ENCODE measurements at regions not wholly inside any gene's neighbourhood (a gene's known extent, or its start where the extent isn't known, plus 50 kb on each side); places are given as distances from the start of the nearest gene placed in this dataset.

DNA sequence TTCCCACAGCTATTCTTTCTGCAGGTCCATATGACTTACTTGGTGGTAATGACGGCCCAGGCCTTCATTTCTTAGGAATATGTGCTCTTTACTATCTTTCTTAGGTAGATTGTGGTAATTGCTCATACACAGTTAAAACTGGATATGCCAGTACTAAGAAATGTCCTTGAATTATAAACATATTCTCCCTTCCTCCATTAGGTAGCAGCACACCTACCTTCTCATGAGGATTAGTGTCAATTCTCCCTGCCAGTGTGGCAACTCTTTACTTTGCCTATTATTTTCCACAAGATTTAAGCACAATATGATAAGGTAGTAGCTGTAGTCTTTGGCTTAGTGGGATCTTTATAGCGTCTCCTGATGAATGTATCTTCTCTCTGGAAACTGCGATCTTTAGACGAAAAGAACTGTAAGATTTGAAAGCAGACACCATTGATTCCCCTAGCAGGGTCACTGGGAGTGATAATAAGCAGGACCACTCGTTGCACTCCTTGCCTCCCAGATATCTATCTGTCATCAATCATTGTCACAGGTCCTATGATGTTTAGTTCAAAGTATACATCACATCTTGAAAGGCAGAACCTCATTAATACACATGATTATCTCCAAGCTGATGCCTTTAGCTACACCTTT, 1240.7 kb downstream of the C4orf33 start:
- DNase-seq (ENCODE audit: low read depth), result no peak

- DNase-seq (ENCODE audit: low read depth), result no peak
These were observed 1242.9 kb downstream of the C4orf33 start for GRCh38 chr4:130338851-130339250.

GRCh38 chr4:130349745-130350144, 1253.8 kb downstream of the C4orf33 start:
- DNase-seq (ENCODE audit: low read depth), result no peak

GRCh38 chr4:130356873-130357272, 1260.9 kb downstream of the C4orf33 start:
- DNase-seq (ENCODE audit: low read depth), result no peak

- DNase-seq (ENCODE audit: low read depth), result no peak
These were observed 1263.6 kb downstream of the C4orf33 start for GRCh38 chr4:130359542-130359941.

DNA sequence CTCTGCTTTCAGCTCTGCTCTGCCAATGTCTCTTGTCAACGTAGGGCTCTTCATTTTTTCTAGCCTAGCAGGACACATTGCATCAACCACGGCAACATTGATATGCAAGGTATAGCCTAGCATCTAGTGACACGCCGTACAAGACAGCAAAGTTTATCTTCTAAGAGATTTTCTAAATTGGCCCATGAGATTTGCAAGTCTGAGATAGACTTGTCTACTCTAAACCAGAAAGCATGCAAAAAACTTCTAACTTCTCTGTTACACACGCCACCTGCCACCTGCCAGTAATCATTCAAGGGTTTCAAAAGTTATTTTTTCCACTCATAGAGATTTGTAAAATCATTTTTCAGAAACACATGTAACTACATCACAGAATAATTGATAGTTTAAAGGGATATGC, 1265.7 kb downstream of the C4orf33 start:
- DNase-seq (ENCODE audit: low read depth), result no peak

GRCh38 chr4:130368668-130369067, 1272.7 kb downstream of the C4orf33 start:
- no peak for DNase-seq (ENCODE audit: low read depth)

- no peak for DNase-seq (ENCODE audit: low read depth)
These were observed 1297.3 kb downstream of the C4orf33 start for GRCh38 chr4:130393231-130393630.

DNA sequence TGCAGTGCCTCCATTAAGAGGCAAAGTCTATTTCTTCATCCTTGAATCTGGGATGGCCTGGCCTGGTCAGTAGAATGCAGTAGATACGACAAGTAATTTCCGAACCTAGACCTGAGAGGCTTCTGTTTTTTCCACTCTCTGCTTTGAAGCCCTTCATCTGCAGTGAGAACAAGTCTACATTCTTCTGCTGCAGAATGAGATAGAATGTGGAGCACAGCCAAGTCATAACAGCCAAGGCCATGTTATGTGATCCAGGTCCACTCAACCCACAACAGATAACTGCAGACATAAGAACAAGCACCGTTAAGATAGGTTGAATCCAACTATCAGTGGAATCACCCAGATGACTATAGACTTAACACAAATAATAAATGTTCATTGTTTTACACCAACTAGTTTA, 1297.7 kb downstream of the C4orf33 start:
- DNase-seq (ENCODE audit: low read depth), result no peak

DNA sequence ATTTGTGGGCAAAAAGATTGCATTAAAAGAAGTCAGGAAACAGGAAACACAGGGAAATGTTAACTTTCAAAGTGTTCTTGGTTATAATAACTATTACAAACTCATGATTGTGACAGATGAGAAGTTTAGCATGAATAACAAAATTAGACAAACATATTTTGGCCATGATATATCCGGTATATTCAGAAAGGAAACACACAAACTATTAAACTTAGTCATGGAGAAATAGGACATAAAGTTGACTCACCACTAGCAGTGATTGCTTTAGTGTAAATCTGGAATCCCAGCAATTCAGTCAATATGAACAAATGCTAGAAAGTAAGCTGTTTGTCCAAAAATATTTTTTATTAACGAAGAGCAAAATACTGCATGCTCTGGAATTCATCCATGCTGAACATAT, 1299.9 kb downstream of the C4orf33 start:
- DNase-seq (ENCODE audit: low read depth), result no peak

DNA sequence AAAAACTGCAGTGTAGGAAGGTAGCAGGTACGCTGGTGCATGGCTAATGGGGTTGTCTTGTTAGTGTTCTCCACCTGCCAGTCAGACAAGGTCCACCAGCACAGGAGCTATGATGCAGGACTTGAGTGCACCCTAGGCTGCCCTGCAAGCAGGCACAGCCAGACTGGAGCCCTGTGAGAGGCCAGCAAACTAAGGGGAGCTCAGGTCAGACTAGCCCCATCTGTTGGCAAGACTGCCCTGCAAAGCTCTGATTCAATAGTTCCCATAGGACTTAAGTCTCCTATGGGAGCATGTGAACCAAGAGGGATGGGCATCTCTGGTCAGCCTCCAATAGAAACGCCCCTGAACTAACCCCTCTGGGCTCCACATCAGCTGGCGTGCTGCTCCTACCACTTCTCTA, 1307.3 kb downstream of the C4orf33 start:
- DNase-seq (ENCODE audit: low read depth), result no peak

DNA sequence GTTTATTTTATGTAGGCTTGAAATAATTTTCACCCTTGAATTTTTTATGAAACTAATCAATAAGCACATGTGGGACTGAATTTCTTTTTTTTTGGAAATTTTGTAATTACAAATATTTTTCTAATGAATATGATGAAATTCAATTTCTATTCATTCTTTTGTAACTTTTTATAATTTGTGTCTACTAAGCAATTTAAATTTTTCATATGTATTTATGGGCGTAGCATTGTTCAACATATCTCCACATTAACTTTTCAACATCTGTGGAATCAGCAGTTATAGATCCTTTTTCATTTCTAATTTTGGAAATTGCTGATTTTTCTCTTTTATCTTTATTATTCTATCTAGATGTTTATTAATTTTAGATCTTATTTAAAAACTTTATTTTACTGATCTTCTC, 1320.3 kb downstream of the C4orf33 start:
- DNase-seq (ENCODE audit: low read depth), result no peak

GRCh38 chr4:130419211-130419975, 1323.4 kb downstream of the C4orf33 start:
- no peak for DNase-seq (ENCODE audit: low read depth)

DNA sequence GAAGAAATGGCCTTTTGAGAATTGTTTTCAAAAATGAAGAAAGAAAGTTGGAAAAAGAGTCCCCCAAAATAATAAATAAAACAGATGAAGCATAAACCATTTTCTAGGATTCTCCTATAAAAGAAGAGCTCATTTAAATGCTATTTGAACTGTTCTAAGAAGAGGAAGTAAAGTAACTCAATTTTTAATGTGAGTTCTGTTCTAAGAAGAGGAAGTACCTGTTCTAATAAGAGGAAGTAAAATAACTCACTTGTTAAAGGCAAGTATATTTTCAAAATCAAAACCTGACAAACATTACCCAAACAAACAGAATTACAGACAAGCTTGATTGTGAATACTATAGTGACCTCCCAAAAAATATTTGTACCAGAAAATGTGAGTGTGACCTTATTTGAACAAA, 1326.3 kb downstream of the C4orf33 start:
- DNase-seq (ENCODE audit: low read depth), result no peak

DNA sequence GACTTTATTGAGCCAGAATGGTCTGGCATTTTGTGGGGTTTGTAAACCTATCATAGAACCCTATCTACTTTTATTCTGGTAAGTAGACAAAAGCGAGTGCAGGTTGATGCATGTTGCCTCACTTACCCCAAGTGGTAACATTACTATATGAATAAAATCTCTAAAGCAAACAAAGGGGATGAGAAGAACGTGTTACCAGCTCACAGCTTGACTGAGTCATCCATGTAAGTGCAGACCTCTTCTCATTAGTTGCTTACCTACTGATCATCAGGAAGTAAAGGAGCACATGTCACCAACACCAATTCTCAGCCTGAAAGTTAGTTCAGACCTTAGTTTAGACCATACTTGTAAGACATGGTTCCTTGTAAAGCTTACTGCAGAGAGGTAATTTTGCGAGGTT, 1328.3 kb downstream of the C4orf33 start:
- DNase-seq (ENCODE audit: low read depth), result no peak

DNA sequence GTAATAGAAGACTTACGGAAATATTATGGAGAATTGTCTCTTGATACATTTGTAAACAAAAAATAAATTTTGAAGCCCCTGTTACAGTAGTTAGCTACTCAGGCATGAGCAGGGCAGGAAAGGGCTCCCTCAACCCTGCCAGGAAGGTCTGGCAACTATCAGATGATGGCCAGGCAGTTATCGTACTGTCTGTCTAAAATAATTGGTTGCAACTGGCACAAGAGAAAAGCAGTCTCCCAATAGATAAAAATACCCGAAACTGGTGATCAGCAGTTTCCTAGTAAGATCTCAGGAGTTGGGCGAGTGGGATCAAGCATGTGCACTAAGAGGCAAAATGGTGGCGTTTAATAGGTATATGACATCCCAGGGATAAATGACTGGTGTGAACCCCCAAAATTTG, 1336.3 kb downstream of the C4orf33 start:
- DNase-seq (ENCODE audit: low read depth), result no peak

GRCh38 chr4:130449741-130450140, 1353.8 kb downstream of the C4orf33 start:
- no peak for DNase-seq (ENCODE audit: low read depth)

GRCh38 chr4:130468340-130468739, 1372.4 kb downstream of the C4orf33 start:
- DNase-seq (ENCODE audit: low read depth), result no peak

- DNase-seq (ENCODE audit: low read depth), result no peak
These were observed 1382.5 kb downstream of the C4orf33 start for GRCh38 chr4:130478406-130478805.

DNA sequence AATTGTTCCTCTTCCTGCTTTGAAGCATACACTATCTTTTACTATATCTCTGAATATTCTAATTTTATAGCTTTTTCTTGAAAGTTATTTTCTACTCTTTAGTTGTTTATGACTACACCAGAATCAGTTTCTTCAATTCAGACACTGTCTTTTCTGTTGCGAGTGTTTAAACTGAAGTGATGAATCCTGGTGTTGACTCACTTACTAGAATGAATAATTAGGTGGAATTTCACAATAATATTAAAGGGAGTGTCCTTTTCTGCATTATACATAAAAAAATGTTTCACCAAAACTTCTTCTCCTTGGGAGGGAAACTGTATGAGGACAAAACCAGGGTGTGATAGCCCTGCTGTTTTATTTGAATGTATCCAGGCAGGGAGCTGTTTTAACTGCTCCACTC, 1383.1 kb downstream of the C4orf33 start:
- DNase-seq (ENCODE audit: low read depth), result no peak

GRCh38 chr4:130479674-130480073, 1383.7 kb downstream of the C4orf33 start:
- DNase-seq (ENCODE audit: low read depth), result no peak

GRCh38 chr4:130484826-130485225, 1388.9 kb downstream of the C4orf33 start:
- no peak for DNase-seq (ENCODE audit: low read depth)

DNA sequence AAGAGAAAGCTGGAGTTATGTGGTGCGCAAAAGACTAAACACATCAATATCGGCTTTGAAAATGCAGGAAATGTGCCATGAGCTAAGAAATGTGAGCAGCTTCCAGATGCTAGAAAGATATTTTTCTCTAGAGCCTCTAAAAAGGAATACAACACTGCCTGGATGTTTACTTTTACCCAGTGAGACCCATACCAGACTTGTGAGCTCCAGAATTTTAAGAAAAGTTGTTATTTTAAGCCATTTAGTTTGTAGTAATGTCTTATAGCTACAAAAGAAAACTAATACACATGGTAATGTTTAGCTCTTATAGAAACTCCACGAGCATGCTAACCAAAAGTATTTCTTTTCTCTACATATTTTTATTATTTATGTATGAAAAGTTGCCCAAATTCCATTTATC, 1389.4 kb downstream of the C4orf33 start:
- DNase-seq (ENCODE audit: low read depth), result no peak

GRCh38 chr4:130486186-130486585, 1390.2 kb downstream of the C4orf33 start:
- DNase-seq (ENCODE audit: low read depth), result no peak

All from activated T-cell treated with anti-CD3 and anti-CD28 coated beads for 1 hour (primary cell).